ENCODE measurements at regions not wholly inside any gene's neighbourhood (a gene's known extent, or its start where the extent isn't known, plus 50 kb on each side); places are given as distances from the start of the nearest gene placed in this dataset.

DNA sequence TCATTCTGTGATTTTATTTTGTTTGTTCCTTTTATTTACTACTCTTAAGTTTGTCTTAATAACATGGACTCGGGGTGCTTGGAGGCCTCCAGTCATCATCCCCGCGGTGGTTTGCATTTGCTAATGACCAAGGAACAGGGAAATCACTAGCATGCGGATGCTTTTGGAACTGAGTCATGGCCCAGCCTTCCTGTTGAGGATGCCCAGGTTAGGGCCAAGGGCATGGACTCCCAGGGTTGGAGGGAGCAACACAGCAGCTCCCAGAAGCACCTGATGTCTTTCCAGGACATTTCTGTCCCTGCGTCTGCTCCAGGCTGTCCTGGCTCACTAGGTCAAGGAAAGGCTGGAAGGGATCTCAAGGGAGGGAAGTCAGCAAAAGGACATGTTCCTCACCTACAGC lies 423.7 kb upstream of the TSHZ3 start:
- Mint-ChIP-seq H3K36me3 (ENCODE audit: insufficient read depth, unreplicated experiment) (peaks cover 4% of the 10 kb centered on the region), H3K4me1 (ENCODE audit: insufficient read depth, unreplicated experiment) (no peaks in the 10 kb centered on the region), H3K27ac (ENCODE audit: low read depth, unreplicated experiment) (no peak overlapping the region), H3K4me3 (ENCODE audit: unreplicated experiment) (no peak overlapping the region), H3K27me3 (ENCODE audit: insufficient read depth, unreplicated experiment) (no peaks in the 10 kb centered on the region), H3K9me3 (ENCODE audit: unreplicated experiment) (peaks cover 45% of the 10 kb centered on the region)
- BruUV-seq (replicated peaks): no TSS peak
- TF ChIP-seq, protein P1, sequence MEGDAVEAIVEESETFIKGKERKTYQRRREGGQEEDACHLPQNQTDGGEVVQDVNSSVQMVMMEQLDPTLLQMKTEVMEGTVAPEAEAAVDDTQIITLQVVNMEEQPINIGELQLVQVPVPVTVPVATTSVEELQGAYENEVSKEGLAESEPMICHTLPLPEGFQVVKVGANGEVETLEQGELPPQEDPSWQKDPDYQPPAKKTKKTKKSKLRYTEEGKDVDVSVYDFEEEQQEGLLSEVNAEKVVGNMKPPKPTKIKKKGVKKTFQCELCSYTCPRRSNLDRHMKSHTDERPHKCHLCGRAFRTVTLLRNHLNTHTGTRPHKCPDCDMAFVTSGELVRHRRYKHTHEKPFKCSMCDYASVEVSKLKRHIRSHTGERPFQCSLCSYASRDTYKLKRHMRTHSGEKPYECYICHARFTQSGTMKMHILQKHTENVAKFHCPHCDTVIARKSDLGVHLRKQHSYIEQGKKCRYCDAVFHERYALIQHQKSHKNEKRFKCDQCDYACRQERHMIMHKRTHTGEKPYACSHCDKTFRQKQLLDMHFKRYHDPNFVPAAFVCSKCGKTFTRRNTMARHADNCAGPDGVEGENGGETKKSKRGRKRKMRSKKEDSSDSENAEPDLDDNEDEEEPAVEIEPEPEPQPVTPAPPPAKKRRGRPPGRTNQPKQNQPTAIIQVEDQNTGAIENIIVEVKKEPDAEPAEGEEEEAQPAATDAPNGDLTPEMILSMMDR (IDR thresholded peaks at IDR 0.05; ENCODE audit: unreplicated experiment): no peak
- ChIA-PET POLR2A (no interaction called here), CTCF (no interaction called here)
- intact Hi-C loops (cut with micrococcal nuclease): no loop called here
- DNase-seq (ENCODE audit: unreplicated experiment): no peak

DNA sequence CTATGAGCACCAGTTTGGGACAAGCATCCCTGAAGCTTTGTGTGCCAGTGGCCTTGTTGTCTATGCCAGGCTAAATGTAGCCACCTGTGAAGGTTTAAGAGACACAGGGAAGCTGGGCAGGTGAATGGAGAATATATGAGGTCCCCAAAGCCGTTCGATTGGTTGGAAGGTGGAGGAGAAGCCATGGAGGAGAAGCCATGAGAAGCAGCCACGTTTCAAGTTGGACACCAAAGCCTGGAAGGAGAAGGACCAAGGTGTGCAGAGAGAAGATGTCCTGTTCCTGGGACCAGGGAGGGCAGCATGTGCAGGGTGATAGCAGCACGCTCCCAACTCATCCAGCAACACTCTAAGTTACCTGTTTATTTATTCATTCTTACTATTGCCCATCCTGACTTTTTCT lies 432.3 kb upstream of the TSHZ3 start:
- intact Hi-C loops (cut with micrococcal nuclease): no loop called here
- no peak for DNase-seq (ENCODE audit: unreplicated experiment)
- Mint-ChIP-seq H3K9me3 (ENCODE audit: unreplicated experiment) (peaks cover 42% of the 10 kb centered on the region), H3K27ac (ENCODE audit: low read depth, unreplicated experiment) (no peak overlapping the region), H3K27me3 (ENCODE audit: insufficient read depth, unreplicated experiment) (no peaks in the 10 kb centered on the region), H3K36me3 (ENCODE audit: insufficient read depth, unreplicated experiment) (no peaks in the 10 kb centered on the region), H3K4me1 (ENCODE audit: insufficient read depth, unreplicated experiment) (no peaks in the 10 kb centered on the region), H3K4me3 (ENCODE audit: unreplicated experiment) (no peak overlapping the region)
- TF ChIP-seq, protein P1 (IDR thresholded peaks at IDR 0.05; ENCODE audit: unreplicated experiment): no peak
- POLR2A ChIA-PET: no interaction called here
- CTCF ChIA-PET: no interaction called here
- BruUV-seq (replicated peaks): no TSS peak

DNA sequence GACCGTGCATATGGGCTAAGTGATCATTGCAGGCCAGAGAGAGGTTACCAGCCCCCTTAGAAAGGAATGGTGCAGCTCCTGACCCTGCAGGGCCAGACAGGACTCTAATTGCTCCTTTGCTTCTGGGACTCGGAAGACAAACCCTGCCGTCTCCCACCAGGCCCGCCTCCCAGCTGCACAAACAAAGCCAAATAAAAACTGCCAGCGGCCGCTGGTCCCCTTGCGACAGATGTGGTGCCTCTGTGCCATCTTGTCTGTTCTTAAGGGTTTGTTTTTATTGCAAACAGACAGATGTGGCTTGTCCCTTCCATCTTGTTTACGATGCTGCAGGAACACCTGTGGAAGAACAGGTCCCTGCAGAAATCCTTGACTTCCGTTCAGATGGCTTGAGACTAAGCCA lies 434.4 kb upstream of the TSHZ3 start:
- H3K36me3 Mint-ChIP-seq (ENCODE audit: insufficient read depth, unreplicated experiment): no peaks in the 10 kb centered on the region
- ChIA-PET CTCF (no interaction called here), POLR2A (no interaction called here)
- no peaks in the 10 kb centered on the region for H3K4me1 Mint-ChIP-seq (ENCODE audit: insufficient read depth, unreplicated experiment)
- no peak overlapping the region for H3K27ac Mint-ChIP-seq (ENCODE audit: low read depth, unreplicated experiment)
- no peak overlapping the region for H3K4me3 Mint-ChIP-seq (ENCODE audit: unreplicated experiment)
- DNase-seq (ENCODE audit: unreplicated experiment): no peak
- H3K27me3 Mint-ChIP-seq (ENCODE audit: insufficient read depth, unreplicated experiment): no peaks in the 10 kb centered on the region
- peaks cover 42% of the 10 kb centered on the region for H3K9me3 Mint-ChIP-seq (ENCODE audit: unreplicated experiment)
- BruUV-seq (replicated peaks): no TSS peak
- TF ChIP-seq, protein P1 (IDR thresholded peaks at IDR 0.05; ENCODE audit: unreplicated experiment): no peak
- intact Hi-C loops (cut with micrococcal nuclease): no loop called here

DNA sequence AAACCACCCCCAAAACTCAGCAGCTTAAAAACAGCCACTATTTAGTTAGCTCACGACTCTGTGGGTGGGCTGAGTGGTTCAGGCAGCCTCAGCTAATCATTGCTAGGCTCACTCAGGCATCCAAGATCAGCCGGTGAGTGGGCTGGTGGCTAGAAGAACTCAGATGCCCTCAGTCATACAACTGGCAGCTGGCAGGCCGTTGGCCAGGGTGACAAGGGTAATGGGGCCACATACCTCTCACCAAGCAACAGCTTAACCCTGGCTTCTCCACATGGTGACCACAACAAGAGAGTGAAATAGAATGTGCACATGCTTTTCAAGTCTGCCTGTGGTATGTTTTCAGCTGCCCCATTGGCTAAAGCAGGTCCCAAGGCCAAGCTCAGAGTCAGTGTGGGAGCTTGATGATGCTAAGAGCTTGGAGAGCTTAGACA lies 435.4 kb upstream of the TSHZ3 start:
- no peak overlapping the region for H3K27ac Mint-ChIP-seq (ENCODE audit: low read depth, unreplicated experiment)
- peaks cover 52% of the 10 kb centered on the region for H3K9me3 Mint-ChIP-seq (ENCODE audit: unreplicated experiment)
- H3K4me3 Mint-ChIP-seq (ENCODE audit: unreplicated experiment): no peak overlapping the region
- ChIA-PET POLR2A (no interaction called here), CTCF (no interaction called here)
- no peak for DNase-seq (ENCODE audit: unreplicated experiment)
- intact Hi-C loops (cut with micrococcal nuclease): no loop called here
- H3K36me3 Mint-ChIP-seq (ENCODE audit: insufficient read depth, unreplicated experiment): no peaks in the 10 kb centered on the region
- H3K27me3 Mint-ChIP-seq (ENCODE audit: insufficient read depth, unreplicated experiment): no peaks in the 10 kb centered on the region
- TF ChIP-seq, protein P1 (IDR thresholded peaks at IDR 0.05; ENCODE audit: unreplicated experiment): no peak
- H3K4me1 Mint-ChIP-seq (ENCODE audit: insufficient read depth, unreplicated experiment): no peaks in the 10 kb centered on the region
- BruUV-seq (replicated peaks): no TSS peak
